ENCODE measurements at regions not wholly inside any gene's neighbourhood (a gene's known extent, or its start where the extent isn't known, plus 50 kb on each side); places are given as distances from the start of the nearest gene placed in this dataset.

GRCh38 chr4:138964716-138965426 is 50.7 kb upstream of the NOCT start:
- DNase-seq: no peak

GRCh38 chr4:138963412-138963811 is 52.2 kb upstream of the NOCT start:
- DNase-seq: no peak

GRCh38 chr4:138961664-138962063 is 53.9 kb upstream of the NOCT start:
- no peak for DNase-seq

GRCh38 chr4:138961129-138961528 is 54.5 kb upstream of the NOCT start:
- no peak for DNase-seq

- DNase-seq: no peak
Measured at GRCh38 chr4:138960175-138960710, 55.3 kb upstream of the NOCT start.

GRCh38 chr4:138959097-138959815 is 56.3 kb upstream of the NOCT start:
- DNase-seq: no peak

- DNase-seq: no peak
Measured at GRCh38 chr4:138958519-138958918, 57.1 kb upstream of the NOCT start.

GRCh38 chr4:138957302-138957701 is 58.3 kb upstream of the NOCT start:
- no peak for DNase-seq

- no peak for DNase-seq
Measured at GRCh38 chr4:138954428-138954827, 61.2 kb upstream of the NOCT start.

GRCh38 chr4:138953961-138954371 is 61.6 kb upstream of the NOCT start:
- no peak for DNase-seq

- DNase-seq: peak; percentile 37
Measured at GRCh38 chr4:138952411-138952810, 63.2 kb upstream of the NOCT start.

- DNase-seq: no peak
Measured at GRCh38 chr4:138951764-138952163, 63.8 kb upstream of the NOCT start.

- no peak for DNase-seq
Measured at GRCh38 chr4:138949866-138950265, 65.7 kb upstream of the NOCT start.

GRCh38 chr4:138948918-138949317 is 66.7 kb upstream of the NOCT start:
- no peak for DNase-seq

- no peak for DNase-seq
Measured at GRCh38 chr4:138946306-138946705, 69.3 kb upstream of the NOCT start.

GRCh38 chr4:138945840-138946239 is 69.7 kb upstream of the NOCT start:
- no peak for DNase-seq

- DNase-seq: no peak
Measured at GRCh38 chr4:138945401-138945800, 70.2 kb upstream of the NOCT start.

- no peak for DNase-seq
Measured at GRCh38 chr4:138943893-138944292, 71.7 kb upstream of the NOCT start.

GRCh38 chr4:138941037-138941436 is 74.5 kb upstream of the NOCT start:
- DNase-seq: no peak

- no peak for DNase-seq
Measured at GRCh38 chr4:138939960-138940359, 75.6 kb upstream of the NOCT start.

- DNase-seq: no peak
Measured at GRCh38 chr4:138938366-138938690, 77.3 kb upstream of the NOCT start.

GRCh38 chr4:138935135-138935807 is 80.3 kb upstream of the NOCT start:
- no peak for DNase-seq

GRCh38 chr4:138927072-138927471 is 88.5 kb upstream of the NOCT start:
- no peak for DNase-seq

- no peak for DNase-seq
Measured at GRCh38 chr4:138925495-138925894, 90.1 kb upstream of the NOCT start.
